Adrenal gland (tissue), 5 donors: ENCODE measurements at regions not wholly inside any gene's neighbourhood (a gene's known extent, or its start where the extent isn't known, plus 50 kb on each side); places are given as distances from the start of the nearest gene placed in this dataset.

Source experiments
- CTCF ChIP-seq, 6 experiments: fragments of 450-650 bp in 4 of 6; fragments of 200-600 bp in 2 of 6; sonication (generic) in 1 of 6; IDR thresholded peaks; 1 replicate in 5 of 6; 2 replicates in 1 of 6; pipeline versions ENCODE4 v1.5.1 to v1.8.0; 2016 to 2021; ENCODE audit warnings: antibody characterized with exemption in 6 of 6, mild to moderate bottlenecking in 2 of 6, moderate library complexity in 1 of 6
- POLR2A ChIP-seq, 2 donors: fragments of 450-650 bp; IDR thresholded peaks; one replicate each; pipeline ENCODE4 v1.6.1; 2017; ENCODE audit warnings: antibody characterized with exemption in 2 of 2, mild to moderate bottlenecking in 2 of 2, moderate library complexity in 1 of 2
- donor health status: DM: no; HTN: no; CAD: no.

- TF ChIP-seq CTCF (IDR thresholded peaks at IDR 0.05), result no peak
- no peak for TF ChIP-seq POLR2A (IDR thresholded peaks at IDR 0.05)
Observed at GRCh38 chr2:105490204-105490603, 91.4 kb upstream of the FHL2 start.
